Skin of body (tissue), 1 donor: ENCODE measurements at regions not wholly inside any gene's neighbourhood (a gene's known extent, or its start where the extent isn't known, plus 50 kb on each side); places are given as distances from the start of the nearest gene placed in this dataset.
"Not testable (repeated sequence)": the region's sequence is repeated elsewhere in the genome, so short reads cannot be mapped to it uniquely, and the experiment has no call there.

Source experiments
- DNase-seq: peaks from one replicate; lab custom pipeline; 2025; lab: John Stamatoyannopoulos, UW

GRCh38 chr10:57579926-57580325, 687.8 kb downstream of the IPMK start:
- no peak for DNase-seq

- no peak for DNase-seq
Observed at GRCh38 chr10:57562211-57562610, 705.5 kb downstream of the IPMK start.

GRCh38 chr10:57551774-57552173, 715.9 kb downstream of the IPMK start:
- DNase-seq = not testable (repeated sequence)

GRCh38 chr10:57535306-57535705, 732.4 kb downstream of the IPMK start:
- DNase-seq = no peak

- no peak for DNase-seq
Observed at GRCh38 chr10:57513637-57514036, 754.1 kb downstream of the IPMK start.

GRCh38 chr10:57507788-57508187, 759.9 kb downstream of the IPMK start:
- DNase-seq = no peak

GRCh38 chr10:57506414-57507094, 761.1 kb downstream of the IPMK start:
- no peak for DNase-seq

- no peak for DNase-seq
Observed at GRCh38 chr10:57494486-57494885, 773.2 kb downstream of the IPMK start.

- DNase-seq = no peak
Observed at GRCh38 chr10:57482259-57482658, 785.4 kb downstream of the IPMK start.

GRCh38 chr10:57472823-57473619, 794.7 kb downstream of the IPMK start:
- no peak for DNase-seq

GRCh38 chr10:57468894-57469432, 798.7 kb downstream of the IPMK start:
- no peak for DNase-seq

- no peak for DNase-seq
Observed at GRCh38 chr10:57465155-57465554, 802.5 kb downstream of the IPMK start.

GRCh38 chr10:57460540-57460939, 807.2 kb downstream of the IPMK start:
- no peak for DNase-seq

GRCh38 chr10:57457972-57458512, 809.7 kb downstream of the IPMK start:
- no peak for DNase-seq

- no peak for DNase-seq
Observed at GRCh38 chr10:57430376-57430775, 837.3 kb downstream of the IPMK start.

- DNase-seq = no peak
Observed at GRCh38 chr10:57420881-57421280, 846.8 kb downstream of the IPMK start.

GRCh38 chr10:57418476-57418875, 849.2 kb downstream of the IPMK start:
- no peak for DNase-seq

GRCh38 chr10:57395923-57396322, 871.8 kb downstream of the IPMK start:
- DNase-seq = no peak

- DNase-seq = no peak
Observed at GRCh38 chr10:57367412-57367811, 900.3 kb downstream of the IPMK start.

- DNase-seq = no peak
Observed at GRCh38 chr10:57362811-57363210, 904.9 kb downstream of the IPMK start.

- no peak for DNase-seq
Observed at GRCh38 chr10:57353403-57354003, 914.2 kb downstream of the IPMK start.

- DNase-seq = no peak
Observed at GRCh38 chr10:57351076-57351475, 916.6 kb downstream of the IPMK start.
